PC-9 (cell line): ENCODE measurements at regions not wholly inside any gene's neighbourhood (a gene's known extent, or its start where the extent isn't known, plus 50 kb on each side); places are given as distances from the start of the nearest gene placed in this dataset.

Experiments
- BruUV-seq: library from RNA; stranded (reverse); fragments of 400-500 nt; replicated peaks from 2 replicates; lab custom pipeline; 2021; lab: Mats Ljungman, UMichigan
- CTCF ChIA-PET: fragments of 300-600 bp; sonication (Branson Sonifier 250); formaldehyde crosslinking; loops from one replicate; lab custom pipeline; 2022; ENCODE audit warnings: antibody characterized with exemption; lab: Charles Lee
- POLR2A ChIA-PET: fragments of 300-600 bp; sonication (Branson Sonifier 250); formaldehyde crosslinking; loops from one replicate; lab custom pipeline; 2022; ENCODE audit warnings: antibody characterized with exemption; ENCODE audit not compliant: unreplicated experiment; lab: Charles Lee
- DNase-seq, 2 experiments: peaks; one replicate each; pipeline versions ENCODE4 v3.0.0 to v3.0.0-alpha.2; 2015 to 2022; ENCODE audit warnings: mixed read lengths in 1 of 2
- H2AFZ ChIP-seq: fragments of 200-600 bp; sonication (generic); 2 replicates; pipeline ENCODE4 v1.8.1; 2017; ENCODE audit warnings: antibody characterized with exemption
- H3F3A ChIP-seq: fragments of 200-600 bp; sonication (generic); 2 replicates; pipeline ENCODE4 v1.8.1; 2017; ENCODE audit warnings: antibody characterized with exemption, mild to moderate bottlenecking, low read depth; ENCODE audit not compliant: insufficient read depth
- H3K27ac ChIP-seq: fragments of 200-600 bp; sonication (generic); 2 replicates; pipeline ENCODE4 v1.6.1; 2016; ENCODE audit warnings: mixed run types
- H3K27me3 ChIP-seq: fragments of 200-600 bp; sonication (generic); 2 replicates; pipeline ENCODE4 v1.6.1; 2016; ENCODE audit warnings: low read depth, mixed run types; ENCODE audit not compliant: insufficient read depth
- H3K36me3 ChIP-seq: fragments of 200-600 bp; sonication (generic); 2 replicates; pipeline ENCODE4 v1.6.1; 2016; ENCODE audit warnings: low read depth, mixed run types
- H3K4me1 ChIP-seq: fragments of 200-600 bp; sonication (generic); replicated peaks from 2 replicates; pipeline ENCODE4 v1.6.1; 2016; ENCODE audit warnings: mixed run types; ENCODE audit not compliant: insufficient read depth
- H3K4me2 ChIP-seq: fragments of 200-600 bp; sonication (generic); 2 replicates; pipeline ENCODE4 v1.6.1; 2017; ENCODE audit warnings: mixed run types
- H3K4me3 ChIP-seq: fragments of 200-600 bp; sonication (generic); 2 replicates; pipeline ENCODE4 v1.6.1; 2016; ENCODE audit warnings: mixed run types
- H3K79me2 ChIP-seq: fragments of 200-600 bp; sonication (generic); 2 replicates; pipeline ENCODE4 v1.6.1; 2017; ENCODE audit warnings: low read depth, mixed run types
- H3K9me2 ChIP-seq: fragments of 200-600 bp; sonication (generic); 2 replicates; pipeline ENCODE4 v1.8.1; 2017; ENCODE audit warnings: mild to moderate bottlenecking; ENCODE audit not compliant: insufficient read depth
- H3K9me3 ChIP-seq: fragments of 200-600 bp; sonication (generic); 2 replicates; pipeline ENCODE4 v1.8.1; 2016; ENCODE audit warnings: low read depth; ENCODE audit not compliant: insufficient read depth
- H4K20me1 ChIP-seq: fragments of 200-600 bp; sonication (generic); 2 replicates; pipeline ENCODE4 v1.8.1; 2017; ENCODE audit not compliant: insufficient read depth
- EZH2 ChIP-seq: fragments of 200-600 bp; sonication (generic); IDR thresholded peaks from 2 replicates; pipeline ENCODE4 v1.8.0; 2017; ENCODE audit warnings: antibody characterized with exemption, low read depth
- intact Hi-C: fragments of 100-400 bp; cut with micrococcal nuclease; formaldehyde crosslinking; loops from one replicate; pipeline ENCODE4 v1.10.0; 2022; ENCODE audit not compliant: unreplicated experiment
- TF ChIP-seq, protein P1 (sequence below): fragments of 200-600 bp; sonication (generic); conservative IDR thresholded peaks from 2 replicates; pipeline ENCODE4 v1.6.1; 2017; ENCODE audit warnings: mixed run types, antibody characterized with exemption, mild to moderate bottlenecking, moderate library complexity

DNA sequence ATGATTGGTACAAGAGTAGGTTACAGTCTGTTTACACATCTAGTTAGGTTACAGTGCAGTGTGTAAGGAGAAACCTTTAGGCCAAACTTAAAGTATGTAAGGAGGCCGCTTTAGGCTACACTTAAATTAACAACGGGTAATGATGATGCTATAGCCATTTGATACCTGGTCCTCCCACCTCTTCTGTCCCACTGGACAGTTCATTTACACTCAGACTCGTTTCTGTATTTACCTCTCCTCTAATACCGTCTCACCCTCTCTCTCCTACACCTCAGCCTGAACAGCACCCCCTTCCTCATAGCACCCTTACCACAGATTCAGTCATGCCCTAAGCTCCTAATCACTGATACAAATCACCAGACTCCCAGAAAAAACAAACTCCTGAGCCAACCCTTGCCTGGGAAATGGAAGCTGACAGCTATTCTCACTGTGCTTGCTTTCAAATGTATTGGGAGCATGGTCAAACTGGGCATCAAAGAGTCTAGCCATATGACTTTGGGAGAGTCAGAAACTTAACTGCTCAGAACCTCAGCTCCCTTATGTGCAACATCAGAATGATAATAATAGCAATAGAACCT lies 241.3 kb upstream of the SETMAR start:
- TF ChIP-seq EZH2: no peak
- TF ChIP-seq, protein P1, sequence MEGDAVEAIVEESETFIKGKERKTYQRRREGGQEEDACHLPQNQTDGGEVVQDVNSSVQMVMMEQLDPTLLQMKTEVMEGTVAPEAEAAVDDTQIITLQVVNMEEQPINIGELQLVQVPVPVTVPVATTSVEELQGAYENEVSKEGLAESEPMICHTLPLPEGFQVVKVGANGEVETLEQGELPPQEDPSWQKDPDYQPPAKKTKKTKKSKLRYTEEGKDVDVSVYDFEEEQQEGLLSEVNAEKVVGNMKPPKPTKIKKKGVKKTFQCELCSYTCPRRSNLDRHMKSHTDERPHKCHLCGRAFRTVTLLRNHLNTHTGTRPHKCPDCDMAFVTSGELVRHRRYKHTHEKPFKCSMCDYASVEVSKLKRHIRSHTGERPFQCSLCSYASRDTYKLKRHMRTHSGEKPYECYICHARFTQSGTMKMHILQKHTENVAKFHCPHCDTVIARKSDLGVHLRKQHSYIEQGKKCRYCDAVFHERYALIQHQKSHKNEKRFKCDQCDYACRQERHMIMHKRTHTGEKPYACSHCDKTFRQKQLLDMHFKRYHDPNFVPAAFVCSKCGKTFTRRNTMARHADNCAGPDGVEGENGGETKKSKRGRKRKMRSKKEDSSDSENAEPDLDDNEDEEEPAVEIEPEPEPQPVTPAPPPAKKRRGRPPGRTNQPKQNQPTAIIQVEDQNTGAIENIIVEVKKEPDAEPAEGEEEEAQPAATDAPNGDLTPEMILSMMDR: no peak
- Histone ChIP-seq H3K4me3 (no peak overlapping the region), H2AFZ (no peak overlapping the region), H3F3A (no peaks in the 10 kb centered on the region), H3K79me2 (no peaks in the 10 kb centered on the region), H3K9me2 (no peaks in the 10 kb centered on the region), H3K27ac (no peak overlapping the region), H3K36me3 (no peaks in the 10 kb centered on the region), H3K4me2 (no peak overlapping the region), H3K4me1 (no peaks in the 10 kb centered on the region), H3K27me3 (no peaks in the 10 kb centered on the region), H3K9me3 (no peaks in the 10 kb centered on the region), H4K20me1 (no peaks in the 10 kb centered on the region)
- intact Hi-C loops: no loop called here
- BruUV-seq: no TSS peak
- POLR2A ChIA-PET: no interaction called here
- peak in 1 of 2 experiments; percentile 3 for DNase-seq
- CTCF ChIA-PET: no interaction called here

DNA sequence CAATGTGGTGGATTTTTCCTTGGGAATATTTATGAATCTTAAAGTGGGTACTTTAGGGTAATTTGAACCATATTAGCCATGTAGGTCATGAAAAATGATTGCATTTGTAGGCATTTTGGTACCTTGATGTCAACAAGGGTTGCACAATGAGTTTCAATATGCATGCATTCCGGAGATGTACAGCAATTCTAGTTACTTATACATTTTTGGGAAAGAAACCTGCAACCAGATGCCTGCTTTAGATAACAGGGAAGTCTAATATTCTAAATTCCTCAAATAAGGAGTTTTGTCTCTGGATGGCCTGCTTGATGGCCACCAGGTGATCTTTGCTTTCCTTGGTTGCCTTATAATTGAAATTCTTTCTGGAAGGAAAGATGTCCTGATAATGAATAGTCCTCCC lies 240.5 kb upstream of the SETMAR start:
- intact Hi-C loops: no loop called here
- Histone ChIP-seq H3K4me3 (no peak overlapping the region), H3K4me1 (no peaks in the 10 kb centered on the region), H3K9me3 (no peaks in the 10 kb centered on the region), H3K36me3 (no peaks in the 10 kb centered on the region), H3K4me2 (no peak overlapping the region), H3K27me3 (no peaks in the 10 kb centered on the region), H4K20me1 (no peaks in the 10 kb centered on the region), H3F3A (no peaks in the 10 kb centered on the region), H3K27ac (no peak overlapping the region), H3K79me2 (no peaks in the 10 kb centered on the region), H2AFZ (no peak overlapping the region), H3K9me2 (no peaks in the 10 kb centered on the region)
- TF ChIP-seq EZH2: no peak
- TF ChIP-seq, protein P1: no peak
- POLR2A ChIA-PET: no interaction called here
- CTCF ChIA-PET: no interaction called here
- DNase-seq: no peak
- BruUV-seq: no TSS peak

DNA sequence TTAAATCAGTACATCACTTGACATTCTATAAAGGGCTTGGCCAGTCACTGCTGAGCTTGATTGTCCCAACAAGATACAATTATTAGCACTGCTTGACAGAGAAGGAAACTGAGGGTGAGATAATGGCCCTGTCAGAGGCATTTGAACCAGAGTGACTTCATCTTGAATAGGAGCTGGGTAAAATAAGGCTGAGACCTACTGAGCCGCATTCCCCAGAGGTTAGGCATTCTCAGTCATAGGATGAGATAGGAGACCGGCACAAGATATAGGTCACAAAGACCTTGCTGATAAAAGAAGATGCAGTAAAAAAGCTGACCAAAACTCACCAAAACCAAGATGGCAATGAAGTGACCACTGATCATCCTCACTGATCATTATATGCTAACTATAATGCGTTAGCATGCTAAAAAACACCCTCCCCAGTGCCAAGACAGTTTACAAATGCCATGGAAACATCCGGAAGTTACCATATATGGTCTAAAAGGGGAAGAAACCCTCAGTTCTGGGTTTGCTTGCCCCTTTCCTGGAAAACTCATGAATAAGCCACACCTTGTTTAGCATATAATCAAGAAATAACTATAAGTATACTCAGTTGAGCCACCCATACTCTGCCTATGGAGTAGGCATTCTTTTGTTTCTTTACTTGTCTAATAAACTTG lies 239.1 kb upstream of the SETMAR start:
- Histone ChIP-seq H2AFZ (no peak overlapping the region), H3K9me3 (no peaks in the 10 kb centered on the region), H3K9me2 (no peaks in the 10 kb centered on the region), H3F3A (no peaks in the 10 kb centered on the region), H3K27me3 (no peaks in the 10 kb centered on the region), H3K4me3 (no peak overlapping the region), H3K4me2 (no peak overlapping the region), H3K27ac (no peak overlapping the region), H4K20me1 (no peaks in the 10 kb centered on the region), H3K36me3 (no peaks in the 10 kb centered on the region), H3K79me2 (no peaks in the 10 kb centered on the region), H3K4me1 (no peaks in the 10 kb centered on the region)
- peak in 1 of 2 experiments; percentile 7 for DNase-seq
- POLR2A ChIA-PET: interaction anchor here (0.6 kb wide), 1 partner anchor 54 kb away, joined by 6 read pairs; no protein-coding TSS in a partner anchor
- intact Hi-C loops: no loop called here
- BruUV-seq: no TSS peak
- CTCF ChIA-PET: no interaction called here
- TF ChIP-seq, protein P1: no peak
- no peak for TF ChIP-seq EZH2
